CD4-positive, alpha-beta memory T cell (primary cell): ENCODE measurements at regions not wholly inside any gene's neighbourhood (a gene's known extent, or its start where the extent isn't known, plus 50 kb on each side); places are given as distances from the start of the nearest gene placed in this dataset.

Source experiments
- CTCF ChIA-PET: fragments of 350-600 bp; sonication (Branson Sonifier 250); formaldehyde crosslinking; loops from one replicate; lab custom pipeline; 2021; ENCODE audit warnings: inconsistent platforms; ENCODE audit not compliant: partially characterized antibody; lab: Charles Lee
- POLR2A ChIA-PET: fragments of 350-600 bp; sonication (Branson Sonifier 250); formaldehyde crosslinking; loops from one replicate; lab custom pipeline; 2021; ENCODE audit not compliant: partially characterized antibody; lab: Charles Lee
- DNase-seq, 5 donors: peaks; one replicate each; pipeline versions ENCODE4 v3.0.0 to v3.0.0-alpha.2; 2020 to 2022; ENCODE audit warnings: mixed read lengths in 1 of 5
- H3K27ac ChIP-seq: one replicate; pipeline ENCODE4 v1.7.0; 2013; ENCODE audit warnings: low read depth, low read length
- H3K27me3 ChIP-seq: 2 replicates; pipeline ENCODE4 v1.7.0; 2013; ENCODE audit warnings: mild to moderate bottlenecking, low read length, moderate library complexity; ENCODE audit not compliant: insufficient read depth
- H3K36me3 ChIP-seq: 2 replicates; pipeline ENCODE4 v1.7.0; 2013; ENCODE audit warnings: mild to moderate bottlenecking, low read length, moderate library complexity; ENCODE audit not compliant: insufficient read depth
- H3K4me1 ChIP-seq: 2 replicates; pipeline ENCODE4 v1.7.0; 2013; ENCODE audit warnings: mild to moderate bottlenecking, low read length, moderate library complexity; ENCODE audit not compliant: insufficient read depth
- H3K4me3 ChIP-seq, 2 donors: one replicate each; pipeline ENCODE4 v1.7.0; 2013; ENCODE audit warnings: low read length in 2 of 2, mild to moderate bottlenecking in 1 of 2
- H3K9me3 ChIP-seq, 2 donors: one replicate each; pipeline ENCODE4 v1.7.0; 2013; ENCODE audit warnings: low read length in 2 of 2, control low read depth in 1 of 2; ENCODE audit not compliant: control insufficient read depth in 1 of 2
- H3K27ac Mint-ChIP-seq, 7 donors: one replicate each; pipeline ENCODE4 v1.8.0; 2020 to 2021; ENCODE audit warnings: mixed read lengths in 7 of 7, mild to moderate bottlenecking in 6 of 7, inconsistent platforms in 3 of 7, moderate library complexity in 3 of 7
- H3K27me3 Mint-ChIP-seq, 2 donors: one replicate each; pipeline ENCODE4 v1.8.0; 2020 to 2021; ENCODE audit warnings: mixed read lengths in 2 of 2
- H3K36me3 Mint-ChIP-seq, 2 donors: one replicate each; pipeline ENCODE4 v1.8.0; 2020 to 2021; ENCODE audit warnings: mixed read lengths in 2 of 2, inconsistent platforms in 1 of 2, mild to moderate bottlenecking in 1 of 2
- H3K4me1 Mint-ChIP-seq, 4 donors: one replicate each; pipeline ENCODE4 v1.8.0; 2020 to 2021; ENCODE audit warnings: mixed read lengths in 4 of 4, mild to moderate bottlenecking in 1 of 4
- H3K4me3 Mint-ChIP-seq, 8 donors: one replicate each; pipeline ENCODE4 v1.8.0; 2020 to 2021; ENCODE audit warnings: mixed read lengths in 8 of 8, mild to moderate bottlenecking in 7 of 8, moderate library complexity in 6 of 8, inconsistent platforms in 3 of 8
- H3K9me3 Mint-ChIP-seq, 8 donors: one replicate each; pipeline ENCODE4 v1.8.0; 2020 to 2021; ENCODE audit warnings: mixed read lengths in 8 of 8, mild to moderate bottlenecking in 5 of 8, inconsistent platforms in 3 of 8, moderate library complexity in 1 of 8
- intact Hi-C: fragments of 100-400 bp; cut with micrococcal nuclease; formaldehyde crosslinking; loops from one replicate; pipeline ENCODE4 v1.15.1; 2023

- peaks cover 0 to 7% (median 2%) of the 10 kb centered on the region in 8 donors for H3K9me3 Mint-ChIP-seq
- POLR2A ChIA-PET, result no interaction called here
- CTCF ChIA-PET, result no interaction called here
- no peaks in the 10 kb centered on the region for H3K4me1 ChIP-seq
- intact Hi-C loops, result loop anchor here (1.0 kb wide), 1 partner anchor 9 kb away; no protein-coding TSS in a partner anchor
- H3K4me3 Mint-ChIP-seq, result no peak overlapping the region
- no peak overlapping the region for H3K27ac ChIP-seq
- no peaks in the 10 kb centered on the region for H3K9me3 ChIP-seq
- no peak overlapping the region for H3K27ac Mint-ChIP-seq
- DNase-seq, result no peak
- no peaks in the 10 kb centered on the region for H3K36me3 ChIP-seq
- no peaks in the 10 kb centered on the region for H3K27me3 Mint-ChIP-seq
- H3K27me3 ChIP-seq, result no peaks in the 10 kb centered on the region
- H3K36me3 Mint-ChIP-seq, result no peaks in the 10 kb centered on the region
- H3K4me1 Mint-ChIP-seq, result no peaks in the 10 kb centered on the region
- no peak overlapping the region for H3K4me3 ChIP-seq
Observed at GRCh38 chr2:122535960-122536505, 780.6 kb downstream of the TSN start.

GRCh38 chr2:122539311-122539710, 783.9 kb downstream of the TSN start:
- ChIA-PET POLR2A (no interaction called here), CTCF (no interaction called here)
- intact Hi-C loops, result no loop called here
- no peaks in the 10 kb centered on the region for H3K4me1 Mint-ChIP-seq
- Histone ChIP-seq H3K36me3 (no peaks in the 10 kb centered on the region), H3K9me3 (no peaks in the 10 kb centered on the region), H3K27me3 (no peaks in the 10 kb centered on the region), H3K27ac (no peak overlapping the region), H3K4me3 (no peak overlapping the region), H3K4me1 (no peaks in the 10 kb centered on the region)
- H3K9me3 Mint-ChIP-seq, result peaks cover 0 to 7% (median 3%) of the 10 kb centered on the region in 8 donors
- DNase-seq, result no peak
- H3K27ac Mint-ChIP-seq, result no peak overlapping the region
- H3K36me3 Mint-ChIP-seq, result no peaks in the 10 kb centered on the region
- H3K4me3 Mint-ChIP-seq, result no peak overlapping the region
- H3K27me3 Mint-ChIP-seq, result no peaks in the 10 kb centered on the region

GRCh38 chr2:122539920-122540319, 784.5 kb downstream of the TSN start:
- Mint-ChIP-seq H3K9me3 (peaks cover 0 to 7% (median 3%) of the 10 kb centered on the region in 8 donors), H3K36me3 (no peaks in the 10 kb centered on the region), H3K4me1 (no peaks in the 10 kb centered on the region), H3K27ac (no peak overlapping the region), H3K27me3 (no peaks in the 10 kb centered on the region), H3K4me3 (no peak overlapping the region)
- H3K4me3 ChIP-seq, result no peak overlapping the region
- H3K9me3 ChIP-seq, result no peaks in the 10 kb centered on the region
- H3K4me1 ChIP-seq, result no peaks in the 10 kb centered on the region
- intact Hi-C loops, result no loop called here
- H3K27me3 ChIP-seq, result no peaks in the 10 kb centered on the region
- ChIA-PET CTCF (no interaction called here), POLR2A (no interaction called here)
- no peaks in the 10 kb centered on the region for H3K36me3 ChIP-seq
- H3K27ac ChIP-seq, result no peak overlapping the region
- no peak for DNase-seq

- POLR2A ChIA-PET, result no interaction called here
- no peaks in the 10 kb centered on the region for H3K36me3 Mint-ChIP-seq
Observed at GRCh38 chr2:122542236-122542635, 786.8 kb downstream of the TSN start.

DNA sequence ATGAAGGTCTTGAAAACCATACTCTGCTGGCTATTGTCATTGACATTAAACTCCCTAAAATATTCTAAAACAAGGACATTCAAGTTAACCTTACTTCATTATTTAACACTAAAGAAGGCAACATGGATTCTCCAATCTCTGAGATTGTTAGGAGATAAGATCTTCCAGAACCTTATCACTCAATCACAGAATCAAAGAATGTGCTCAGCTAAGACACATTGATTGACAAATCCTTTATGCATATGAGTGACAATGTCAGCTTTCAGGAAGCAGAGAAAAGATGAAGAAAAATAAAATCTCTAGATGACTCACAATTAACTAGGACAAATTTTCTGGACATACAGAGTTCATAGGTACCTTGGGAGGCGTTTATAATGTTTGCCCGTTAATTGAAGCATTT, 787.2 kb downstream of the TSN start:
- H3K4me3 Mint-ChIP-seq, result no peak overlapping the region
- no peak for DNase-seq
- intact Hi-C loops, result no loop called here
- no peak overlapping the region for H3K27ac Mint-ChIP-seq
- H3K36me3 Mint-ChIP-seq, result no peaks in the 10 kb centered on the region
- H3K9me3 Mint-ChIP-seq, result peaks cover 0 to 6% (median 3%) of the 10 kb centered on the region in 8 donors
- POLR2A ChIA-PET, result no interaction called here
- Histone ChIP-seq H3K4me3 (no peak overlapping the region), H3K27ac (no peak overlapping the region), H3K9me3 (no peaks in the 10 kb centered on the region), H3K27me3 (no peaks in the 10 kb centered on the region), H3K36me3 (no peaks in the 10 kb centered on the region), H3K4me1 (no peaks in the 10 kb centered on the region)
- H3K27me3 Mint-ChIP-seq, result no peaks in the 10 kb centered on the region
- CTCF ChIA-PET, result no interaction called here
- no peaks in the 10 kb centered on the region for H3K4me1 Mint-ChIP-seq

More at GRCh38 chr2:122542236-122542635, 786.8 kb downstream of the TSN start:
- Histone ChIP-seq H3K4me1 (no peaks in the 10 kb centered on the region), H3K27ac (no peak overlapping the region), H3K36me3 (no peaks in the 10 kb centered on the region), H3K27me3 (no peaks in the 10 kb centered on the region), H3K9me3 (no peaks in the 10 kb centered on the region), H3K4me3 (no peak overlapping the region)
- intact Hi-C loops, result no loop called here
- no peaks in the 10 kb centered on the region for H3K4me1 Mint-ChIP-seq
- CTCF ChIA-PET, result no interaction called here
- H3K27me3 Mint-ChIP-seq, result no peaks in the 10 kb centered on the region
- DNase-seq, result no peak
- no peak overlapping the region for H3K27ac Mint-ChIP-seq
- H3K4me3 Mint-ChIP-seq, result no peak overlapping the region
- peaks cover 0 to 6% (median 3%) of the 10 kb centered on the region in 8 donors for H3K9me3 Mint-ChIP-seq

GRCh38 chr2:122543815-122544214, 788.4 kb downstream of the TSN start:
- no peaks in the 10 kb centered on the region for H3K27me3 ChIP-seq
- CTCF ChIA-PET, result no interaction called here
- H3K36me3 ChIP-seq, result no peaks in the 10 kb centered on the region
- no peaks in the 10 kb centered on the region for H3K36me3 Mint-ChIP-seq
- no peak overlapping the region for H3K4me3 Mint-ChIP-seq
- H3K4me1 ChIP-seq, result no peaks in the 10 kb centered on the region
- DNase-seq, result no peak
- H3K9me3 ChIP-seq, result no peaks in the 10 kb centered on the region
- intact Hi-C loops, result no loop called here
- H3K27ac ChIP-seq, result no peak overlapping the region
- H3K9me3 Mint-ChIP-seq, result peaks cover 0 to 6% (median 4%) of the 10 kb centered on the region in 8 donors
- no peaks in the 10 kb centered on the region for H3K4me1 Mint-ChIP-seq
- POLR2A ChIA-PET, result no interaction called here
- no peak overlapping the region for H3K4me3 ChIP-seq
- H3K27me3 Mint-ChIP-seq, result no peaks in the 10 kb centered on the region
- H3K27ac Mint-ChIP-seq, result no peak overlapping the region

GRCh38 chr2:122545821-122546220, 790.4 kb downstream of the TSN start:
- intact Hi-C loops, result no loop called here
- H3K4me1 ChIP-seq, result no peaks in the 10 kb centered on the region
- ChIA-PET CTCF (interaction anchor here (0.5 kb wide), 1 partner anchor 146 kb away, joined by 3 read pairs; no protein-coding TSS in a partner anchor), POLR2A (no interaction called here)
- H3K36me3 ChIP-seq, result no peaks in the 10 kb centered on the region
- H3K27me3 ChIP-seq, result no peaks in the 10 kb centered on the region
- no peaks in the 10 kb centered on the region for H3K36me3 Mint-ChIP-seq
- H3K27ac ChIP-seq, result no peak overlapping the region
- H3K4me3 ChIP-seq, result no peak overlapping the region
- no peaks in the 10 kb centered on the region for H3K9me3 ChIP-seq
- no peaks in the 10 kb centered on the region for H3K4me1 Mint-ChIP-seq
- no peak for DNase-seq
- H3K9me3 Mint-ChIP-seq, result peaks cover 0 to 20% (median 8%) of the 10 kb centered on the region in 8 donors
- no peaks in the 10 kb centered on the region for H3K27me3 Mint-ChIP-seq
- H3K27ac Mint-ChIP-seq, result no peak overlapping the region
- H3K4me3 Mint-ChIP-seq, result no peak overlapping the region
